Endometrium (tissue), 2 donors: ENCODE measurements at regions not wholly inside any gene's neighbourhood (a gene's known extent, or its start where the extent isn't known, plus 50 kb on each side); places are given as distances from the start of the nearest gene placed in this dataset.

Source experiments
- FAIRE-seq: peaks from 2 replicates; lab custom pipeline; 2012; peaks lifted over from hg19 to GRCh38; lab: Jason Lieb, UNC
- donor health status: control.
- donor health status: control.

GRCh38 chr15:39084674-39085530 is 496.0 kb upstream of the THBS1 start:
- no peak for FAIRE-seq

DNA sequence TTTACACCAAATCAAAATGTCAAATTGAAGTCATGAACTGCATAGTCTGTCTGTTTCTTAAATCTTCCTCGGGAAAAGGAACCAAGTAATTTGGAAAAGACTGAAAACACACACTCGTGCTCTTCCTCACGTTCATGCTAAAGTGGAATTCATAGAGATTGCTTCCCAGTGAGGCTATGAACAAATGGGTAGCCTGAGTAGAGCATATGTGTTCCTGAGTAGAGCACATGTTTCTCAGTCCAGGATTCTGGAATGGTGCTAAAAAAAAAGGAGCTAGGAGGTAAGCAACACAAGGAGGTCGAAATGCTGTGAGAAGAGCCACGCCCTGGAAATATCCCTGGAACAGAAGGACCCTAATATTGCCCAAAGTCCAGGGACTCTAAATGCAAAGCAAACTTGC is 494.2 kb upstream of the THBS1 start:
- no peak for FAIRE-seq

DNA sequence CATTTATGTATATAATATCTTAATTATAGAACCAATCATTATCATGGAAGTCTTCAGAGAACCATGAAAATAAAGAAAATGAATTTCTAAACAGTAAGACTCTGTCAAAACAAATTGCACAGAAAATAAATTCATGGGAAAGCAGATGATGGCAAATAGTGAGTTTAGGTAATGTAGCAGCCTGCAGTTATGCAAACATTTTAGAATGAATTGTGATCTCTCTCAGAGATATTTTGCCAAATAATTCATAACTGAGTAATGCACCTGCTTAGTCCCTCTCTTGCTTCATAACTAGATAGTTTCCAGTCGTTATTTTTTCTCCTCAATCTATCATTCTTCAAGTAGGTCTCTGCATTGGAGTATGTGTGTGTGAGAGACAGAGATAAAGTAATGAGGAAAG is 492.7 kb upstream of the THBS1 start:
- FAIRE-seq, result no peak

DNA sequence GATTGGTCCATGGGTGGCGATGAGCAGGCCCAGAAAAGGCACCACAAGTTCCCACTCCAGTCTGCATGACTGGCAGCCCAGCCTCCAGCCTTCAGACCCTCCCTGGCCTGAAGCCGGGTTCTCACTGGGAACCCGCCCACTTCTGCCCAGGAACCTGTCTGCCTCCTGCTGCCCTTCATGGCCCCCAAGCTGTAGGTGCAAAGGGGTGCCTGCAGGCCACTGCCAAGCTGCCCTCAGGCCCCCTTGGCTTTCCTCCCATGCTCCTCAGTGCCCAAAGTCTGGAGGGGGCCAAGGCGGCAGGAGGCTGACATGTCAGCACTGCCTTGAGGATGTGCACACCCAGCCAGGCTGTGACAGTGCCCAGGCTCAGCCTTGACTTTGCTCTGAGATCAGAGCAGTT is 488.5 kb upstream of the THBS1 start:
- FAIRE-seq, result no peak

- FAIRE-seq, result no peak
Observed at GRCh38 chr15:39092761-39093160, 488.1 kb upstream of the THBS1 start.

DNA sequence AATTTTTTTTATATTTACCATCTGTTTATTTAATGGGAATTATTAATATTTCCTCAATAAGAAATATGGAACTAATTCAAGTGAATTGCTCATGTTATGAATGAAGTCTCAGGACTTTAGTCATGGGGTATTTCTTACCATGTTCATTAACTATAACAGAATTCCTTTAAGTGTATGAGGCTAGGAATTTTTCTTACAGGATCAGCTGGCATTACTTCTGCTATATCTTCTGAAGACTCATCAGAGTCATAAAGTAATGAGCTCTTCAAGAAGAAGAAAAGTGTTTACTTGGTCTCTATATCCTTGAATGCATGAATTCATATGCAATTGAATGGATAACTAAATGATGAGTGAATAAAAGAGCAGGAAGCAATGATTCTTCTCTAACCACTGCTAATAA is 486.8 kb upstream of the THBS1 start:
- no peak for FAIRE-seq

- FAIRE-seq, result no peak
Observed at GRCh38 chr15:39095218-39095879, 485.5 kb upstream of the THBS1 start.

GRCh38 chr15:39096608-39097205 is 484.2 kb upstream of the THBS1 start:
- FAIRE-seq, result no peak

- FAIRE-seq, result no peak
Observed at GRCh38 chr15:39099524-39099923, 481.4 kb upstream of the THBS1 start.

DNA sequence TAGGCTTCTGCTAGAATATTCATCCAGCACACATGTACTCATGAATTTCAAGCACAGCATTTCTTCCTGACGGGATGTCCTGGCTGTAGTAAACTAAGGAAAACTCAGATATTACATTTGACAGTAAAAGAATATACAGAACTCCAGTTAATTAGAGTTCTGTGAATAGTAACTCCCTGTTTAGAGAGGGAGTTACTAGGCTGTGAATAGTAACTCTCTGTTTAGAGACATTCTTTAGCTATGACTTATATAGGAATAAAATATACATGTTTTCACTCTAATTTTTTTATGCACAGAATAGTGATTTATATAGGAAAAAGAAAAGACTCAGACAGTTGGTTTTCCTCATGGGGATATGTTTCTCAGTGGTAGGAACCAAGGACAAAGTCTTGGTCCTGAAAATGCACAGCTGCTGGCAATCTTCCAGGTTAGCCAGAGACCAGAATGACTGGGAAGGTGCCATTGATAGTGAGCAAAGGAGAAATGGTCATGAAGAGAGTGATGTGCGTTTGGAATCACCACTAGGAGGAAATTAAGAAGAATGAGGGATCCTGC is 480.7 kb upstream of the THBS1 start:
- FAIRE-seq, result no peak

GRCh38 chr15:39102431-39102830 is 478.4 kb upstream of the THBS1 start:
- FAIRE-seq, result no peak

- no peak for FAIRE-seq
Observed at GRCh38 chr15:39106950-39107349, 473.9 kb upstream of the THBS1 start.

- no peak for FAIRE-seq
Observed at GRCh38 chr15:39108021-39108420, 472.9 kb upstream of the THBS1 start.

DNA sequence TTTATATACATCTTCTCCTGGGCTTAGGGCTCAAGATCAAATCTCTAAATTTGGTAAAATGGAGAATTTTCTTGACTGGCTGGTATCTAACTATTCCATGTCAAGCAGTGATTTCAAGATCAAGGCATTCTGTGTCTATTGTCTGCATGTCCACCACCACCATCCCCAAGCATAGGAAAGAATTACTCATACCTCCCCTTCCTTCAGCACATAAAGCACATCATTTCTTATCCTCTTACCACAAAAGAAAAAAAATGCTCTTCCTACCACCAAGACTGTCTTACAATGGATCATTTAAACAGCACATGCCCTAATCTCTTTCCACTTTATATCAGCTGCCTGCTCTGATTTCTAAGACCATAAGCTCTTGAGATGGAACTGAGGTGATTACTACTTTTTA is 470.5 kb upstream of the THBS1 start:
- FAIRE-seq, result no peak

DNA sequence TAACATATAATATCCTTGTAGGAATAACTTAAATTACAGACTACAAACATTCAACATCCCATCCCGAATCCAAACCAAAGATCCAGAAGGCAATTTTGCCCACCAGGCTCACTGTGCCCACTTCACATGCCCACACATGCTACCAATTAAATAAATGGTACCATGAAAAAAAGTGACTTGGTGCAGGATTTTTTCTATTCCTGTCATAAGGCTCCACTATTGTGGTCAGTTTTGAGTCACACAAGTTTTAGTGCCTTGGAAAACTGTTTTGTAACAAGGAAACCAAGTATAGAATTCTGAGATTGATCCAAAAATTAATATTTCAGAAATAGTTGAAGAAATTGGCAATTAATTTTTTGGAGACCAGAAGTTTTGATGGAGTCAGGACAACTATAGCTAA is 470.1 kb upstream of the THBS1 start:
- FAIRE-seq, result no peak

DNA sequence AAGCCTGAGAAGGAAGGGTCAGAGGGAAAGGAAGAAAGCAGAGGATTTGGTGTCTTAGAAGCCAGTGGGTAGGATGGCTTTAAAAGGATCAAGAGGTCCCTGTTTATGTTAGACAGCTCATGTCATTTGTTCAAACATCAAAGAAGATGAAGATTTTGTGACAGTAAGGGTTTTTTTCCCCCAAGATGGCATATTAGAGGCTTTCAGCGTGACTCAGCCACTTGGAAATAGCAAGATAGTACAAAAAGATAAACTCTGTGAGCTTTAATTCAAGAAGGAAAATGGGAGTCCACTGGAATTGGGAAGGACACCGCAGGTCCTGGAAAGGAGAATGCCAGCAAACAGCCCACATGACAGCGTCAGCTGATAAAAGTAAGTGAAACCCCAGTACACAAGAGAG is 467.1 kb upstream of the THBS1 start:
- FAIRE-seq, result no peak

- no peak for FAIRE-seq
Observed at GRCh38 chr15:39114690-39115378, 466.0 kb upstream of the THBS1 start.

DNA sequence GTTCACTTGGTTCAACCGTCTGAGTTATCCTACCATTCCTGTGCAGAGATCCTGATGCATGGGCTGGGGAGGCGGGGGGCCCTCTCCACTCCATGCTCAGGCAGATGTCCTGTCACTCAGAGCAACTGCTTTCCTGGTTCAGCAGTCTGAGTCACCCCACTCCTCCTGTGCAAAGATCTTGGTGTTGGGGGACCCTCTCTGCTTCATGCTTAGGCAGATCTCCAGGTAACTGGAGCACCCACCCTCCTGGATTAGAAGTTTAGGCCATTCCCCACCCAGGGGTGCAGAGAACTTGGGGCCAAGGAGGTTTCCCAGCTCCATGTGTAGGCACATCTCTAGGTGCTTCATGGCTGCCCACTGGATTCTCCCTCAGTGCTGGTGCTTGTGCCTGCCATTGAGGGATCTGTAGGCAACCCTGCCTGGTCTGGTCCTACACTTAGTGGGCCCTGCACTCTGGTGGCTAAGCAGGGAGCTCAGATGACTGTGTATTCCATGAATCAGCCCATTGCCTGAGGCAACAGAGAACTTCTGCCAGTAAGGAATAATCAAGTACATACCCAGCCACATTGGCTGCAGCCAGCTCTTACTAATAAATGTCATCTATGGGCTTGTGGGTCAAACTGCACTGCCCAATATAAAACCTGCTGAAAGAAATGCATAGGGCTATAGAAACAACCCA is 465.4 kb upstream of the THBS1 start:
- FAIRE-seq, result no peak

DNA sequence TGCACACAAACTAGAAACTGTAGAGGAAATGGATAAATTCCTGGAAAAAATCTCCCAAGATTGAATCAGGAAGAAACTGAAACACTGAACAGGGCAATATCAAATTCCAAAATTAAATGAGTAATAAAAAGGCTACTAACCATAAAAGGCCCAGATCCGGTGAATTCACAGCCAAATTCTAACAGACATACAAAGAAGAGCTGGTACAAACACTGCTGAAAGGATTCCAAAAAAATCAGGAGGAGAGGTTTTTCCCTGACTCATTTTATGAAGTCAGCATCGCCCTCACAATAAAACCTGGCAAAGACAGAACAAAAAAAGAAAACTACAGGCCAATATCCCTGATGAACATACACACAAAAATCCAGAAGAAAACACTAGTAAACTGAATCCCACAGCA is 462.4 kb upstream of the THBS1 start:
- FAIRE-seq, result no peak

- no peak for FAIRE-seq
Observed at GRCh38 chr15:39124155-39124552, 456.7 kb upstream of the THBS1 start.

DNA sequence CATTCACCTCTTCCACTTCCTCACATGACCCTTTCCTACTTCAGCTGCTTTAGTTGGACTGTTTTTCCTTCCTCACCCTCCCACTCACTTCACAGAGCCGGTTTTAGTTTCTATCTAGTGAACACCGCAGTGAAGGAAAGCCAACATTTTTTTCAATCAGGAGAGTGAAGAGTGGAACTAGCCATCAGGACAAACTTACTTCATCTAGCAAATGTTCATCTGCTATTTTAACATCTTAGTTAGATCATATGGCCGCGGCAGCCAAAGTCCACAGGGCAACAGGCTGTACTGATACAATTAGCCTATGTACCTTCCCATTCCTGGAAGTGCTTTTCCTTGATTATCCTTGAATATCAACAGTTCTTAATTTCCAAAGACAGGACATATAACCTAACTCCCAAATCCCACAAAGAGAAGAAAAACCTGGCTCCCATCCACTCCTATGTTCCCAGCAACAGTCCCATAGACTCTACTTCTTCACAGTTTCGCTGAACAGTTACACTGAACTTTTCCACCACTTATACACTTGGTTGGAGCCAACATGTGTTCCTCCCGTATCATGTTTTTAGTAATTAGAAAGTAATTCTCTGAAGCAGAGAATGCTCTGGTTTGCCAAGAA is 456.2 kb upstream of the THBS1 start:
- FAIRE-seq, result no peak
